Breast epithelium (tissue), 4 donors: ENCODE measurements at regions not wholly inside any gene's neighbourhood (a gene's known extent, or its start where the extent isn't known, plus 50 kb on each side); places are given as distances from the start of the nearest gene placed in this dataset.

ENCODE experiments used
- DNase-seq, 2 donors: peaks; one replicate each; pipeline ENCODE4 v3.0.0-alpha.2; 2019; ENCODE audit warnings: low spot score in 2 of 2
- H3K27ac ChIP-seq, 2 donors: fragments of 200-600 bp; sonication (generic) in 1 of 2; one replicate each; pipeline ENCODE4 v1.5.1; 2016 to 2019; ENCODE audit warnings: mild to moderate bottlenecking in 1 of 2
- H3K27me3 ChIP-seq, 2 donors: fragments of 200-600 bp; sonication (generic) in 1 of 2; one replicate each; pipeline versions ENCODE4 v1.5.1 to v1.6.0; 2017 to 2019; ENCODE audit warnings: control low read depth in 1 of 2, mild to moderate bottlenecking in 1 of 2
- H3K36me3 ChIP-seq: fragments of 200-600 bp; one replicate; pipeline ENCODE4 v1.5.1; 2019
- H3K4me1 ChIP-seq, 2 donors: fragments of 200-600 bp; sonication (generic); one replicate each; pipeline ENCODE4 v1.5.1; 2016 to 2019; ENCODE audit warnings: control low read depth in 1 of 2
- H3K4me3 ChIP-seq, 3 donors: fragments of 200-600 bp; sonication (generic); 1 replicate in 2 of 3; 2 replicates in 1 of 3; pipeline ENCODE4 v1.5.1; 2016 to 2019; ENCODE audit warnings: mild to moderate bottlenecking in 3 of 3, moderate library complexity in 2 of 3
- H3K9me3 ChIP-seq, 2 donors: fragments of 200-600 bp; sonication (generic) in 1 of 2; one replicate each; pipeline ENCODE4 v1.5.1; 2016 to 2019; ENCODE audit warnings: control low read depth in 1 of 2
- POLR2A ChIP-seq: fragments of 450-650 bp; IDR thresholded peaks from one replicate; pipeline ENCODE4 v1.6.1; 2016; ENCODE audit warnings: antibody characterized with exemption, mild to moderate bottlenecking, moderate library complexity
- POLR2AphosphoS5 ChIP-seq, 3 donors: sonication (generic); formaldehyde crosslinking; IDR thresholded peaks; one replicate each; pipeline ENCODE4 v1.6.1; 2017; ENCODE audit warnings: antibody characterized with exemption in 3 of 3
- intact Hi-C: fragments of 100-400 bp; cut with DNase I; formaldehyde crosslinking; loops from one replicate; pipeline ENCODE4 v1.15.1; 2023; ENCODE audit warnings: low total_unique reads
- TF ChIP-seq, protein P1 (sequence below), 3 donors: fragments of 450-650 bp; IDR thresholded peaks; one replicate each; pipeline ENCODE4 v1.5.1; 2016 to 2017; ENCODE audit warnings: antibody characterized with exemption in 3 of 3, mild to moderate bottlenecking in 3 of 3, moderate library complexity in 3 of 3

DNA sequence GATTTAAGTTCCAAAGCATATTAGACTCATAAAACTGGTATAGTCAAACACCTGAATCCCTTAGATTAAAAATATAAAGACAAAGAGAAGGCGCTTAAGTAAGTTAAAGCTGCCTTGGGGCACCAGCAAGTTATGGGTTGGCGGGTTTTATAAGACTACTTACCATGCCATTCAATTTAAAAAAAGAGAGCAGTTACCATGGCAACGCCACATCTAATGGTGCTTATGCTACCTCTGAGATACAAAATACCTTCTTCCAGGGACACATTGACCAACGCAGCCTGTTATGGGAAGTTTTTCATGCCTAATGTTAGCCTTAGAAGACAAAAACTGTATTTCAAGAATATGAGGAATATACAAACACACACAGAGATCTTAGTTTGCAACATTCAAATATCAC lies 713.6 kb downstream of the RNF144B start:
- no peak overlapping the region for H3K27ac ChIP-seq
- no peaks in the 10 kb centered on the region for H3K4me1 ChIP-seq
- intact Hi-C loops = no loop called here
- TF ChIP-seq, protein P1, sequence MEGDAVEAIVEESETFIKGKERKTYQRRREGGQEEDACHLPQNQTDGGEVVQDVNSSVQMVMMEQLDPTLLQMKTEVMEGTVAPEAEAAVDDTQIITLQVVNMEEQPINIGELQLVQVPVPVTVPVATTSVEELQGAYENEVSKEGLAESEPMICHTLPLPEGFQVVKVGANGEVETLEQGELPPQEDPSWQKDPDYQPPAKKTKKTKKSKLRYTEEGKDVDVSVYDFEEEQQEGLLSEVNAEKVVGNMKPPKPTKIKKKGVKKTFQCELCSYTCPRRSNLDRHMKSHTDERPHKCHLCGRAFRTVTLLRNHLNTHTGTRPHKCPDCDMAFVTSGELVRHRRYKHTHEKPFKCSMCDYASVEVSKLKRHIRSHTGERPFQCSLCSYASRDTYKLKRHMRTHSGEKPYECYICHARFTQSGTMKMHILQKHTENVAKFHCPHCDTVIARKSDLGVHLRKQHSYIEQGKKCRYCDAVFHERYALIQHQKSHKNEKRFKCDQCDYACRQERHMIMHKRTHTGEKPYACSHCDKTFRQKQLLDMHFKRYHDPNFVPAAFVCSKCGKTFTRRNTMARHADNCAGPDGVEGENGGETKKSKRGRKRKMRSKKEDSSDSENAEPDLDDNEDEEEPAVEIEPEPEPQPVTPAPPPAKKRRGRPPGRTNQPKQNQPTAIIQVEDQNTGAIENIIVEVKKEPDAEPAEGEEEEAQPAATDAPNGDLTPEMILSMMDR (IDR thresholded peaks at IDR 0.05) = no peak
- TF ChIP-seq POLR2AphosphoS5 (IDR thresholded peaks at IDR 0.05) (no peak), POLR2A (no peak)
- H3K4me3 ChIP-seq = no peak overlapping the region
- no peaks in the 10 kb centered on the region for H3K36me3 ChIP-seq
- no peaks in the 10 kb centered on the region for H3K27me3 ChIP-seq
- DNase-seq = no peak
- H3K9me3 ChIP-seq = peaks cover 2 to 17% of the 10 kb centered on the region in 2 donors

DNA sequence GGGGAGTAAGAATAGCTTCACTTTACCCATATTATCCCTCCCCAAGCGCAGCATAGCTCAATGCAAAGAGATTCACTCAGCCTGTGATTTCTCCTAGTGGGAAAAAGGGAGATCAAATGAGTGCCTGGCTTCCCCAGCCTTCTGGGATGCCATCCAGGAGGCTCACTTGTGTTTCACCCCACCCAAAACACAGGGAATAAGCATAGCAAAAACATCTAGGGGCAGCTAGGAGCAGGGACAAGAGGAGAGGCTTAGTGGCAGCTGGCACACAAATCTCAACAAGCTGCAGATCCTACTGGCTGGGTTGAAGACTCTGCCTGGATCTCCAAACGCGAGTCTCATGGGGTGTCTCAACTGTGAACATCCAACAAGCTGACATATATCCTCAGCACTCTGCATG lies 715.8 kb downstream of the RNF144B start:
- intact Hi-C loops = no loop called here
- H3K9me3 ChIP-seq = peaks cover 5 to 37% of the 10 kb centered on the region in 2 donors
- no peaks in the 10 kb centered on the region for H3K27me3 ChIP-seq
- peaks cover 6% of the 10 kb centered on the region for H3K36me3 ChIP-seq
- no peak overlapping the region for H3K27ac ChIP-seq
- H3K4me3 ChIP-seq = no peak overlapping the region
- TF ChIP-seq, protein P1 (IDR thresholded peaks at IDR 0.05) = no peak
- TF ChIP-seq POLR2AphosphoS5 (IDR thresholded peaks at IDR 0.05) (no peak), POLR2A (no peak)
- DNase-seq = no peak
- H3K4me1 ChIP-seq = no peaks in the 10 kb centered on the region

GRCh38 chr6:19107468-19107867 lies 720.3 kb downstream of the RNF144B start:
- no peak for DNase-seq
- peaks cover 6% of the 10 kb centered on the region for H3K36me3 ChIP-seq
- no peaks in the 10 kb centered on the region for H3K27me3 ChIP-seq
- H3K27ac ChIP-seq = no peak overlapping the region
- TF ChIP-seq POLR2AphosphoS5 (IDR thresholded peaks at IDR 0.05) = no peak
- TF ChIP-seq POLR2A = no peak
- TF ChIP-seq, protein P1 (IDR thresholded peaks at IDR 0.05) = no peak
- no peaks in the 10 kb centered on the region for H3K4me1 ChIP-seq
- H3K9me3 ChIP-seq = peaks cover 5 to 29% of the 10 kb centered on the region in 2 donors
- intact Hi-C loops = no loop called here
- no peak overlapping the region for H3K4me3 ChIP-seq

GRCh38 chr6:19121521-19121920 lies 715.6 kb upstream of the ID4 start:
- DNase-seq = no peak
- TF ChIP-seq, protein P1 (IDR thresholded peaks at IDR 0.05) = no peak
- TF ChIP-seq POLR2AphosphoS5 (IDR thresholded peaks at IDR 0.05) = no peak
- TF ChIP-seq POLR2A = no peak
- intact Hi-C loops = no loop called here
- Histone ChIP-seq H3K27ac (no peak overlapping the region), H3K36me3 (no peaks in the 10 kb centered on the region), H3K9me3 (peaks cover 0 to 13% of the 10 kb centered on the region in 2 donors), H3K27me3 (no peaks in the 10 kb centered on the region), H3K4me1 (no peaks in the 10 kb centered on the region), H3K4me3 (no peak overlapping the region)

DNA sequence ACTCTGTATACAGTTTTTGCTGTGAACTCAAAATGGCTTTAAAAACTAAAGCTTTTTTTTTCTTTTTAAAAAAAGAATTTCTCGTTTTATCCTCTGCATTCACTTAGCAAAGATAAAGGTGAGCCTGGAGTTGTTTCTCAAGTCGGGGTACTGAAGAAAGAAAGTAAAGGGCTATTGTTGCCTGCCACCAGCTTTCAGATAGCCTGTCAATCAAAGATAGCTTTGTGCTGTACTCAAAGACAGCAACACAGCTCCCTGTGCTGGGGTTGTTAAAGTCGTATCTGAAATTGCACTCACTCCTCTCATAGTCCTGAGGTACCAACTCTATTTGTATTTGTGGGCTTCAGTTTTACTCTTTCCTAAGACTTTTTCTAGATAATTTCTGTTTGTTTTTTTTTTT lies 710.1 kb upstream of the ID4 start:
- DNase-seq = no peak
- no peak for TF ChIP-seq POLR2A
- TF ChIP-seq, protein P1 (IDR thresholded peaks at IDR 0.05) = no peak
- no peak for TF ChIP-seq POLR2AphosphoS5 (IDR thresholded peaks at IDR 0.05)
- no peaks in the 10 kb centered on the region for H3K4me1 ChIP-seq
- no peak overlapping the region for H3K27ac ChIP-seq
- H3K27me3 ChIP-seq = no peaks in the 10 kb centered on the region
- no peak overlapping the region for H3K4me3 ChIP-seq
- H3K9me3 ChIP-seq = peaks cover 0 to 2% of the 10 kb centered on the region in 2 donors
- intact Hi-C loops = no loop called here
- H3K36me3 ChIP-seq = no peaks in the 10 kb centered on the region
